Right atrium auricular region (tissue), 2 donors: ENCODE measurements at regions not wholly inside any gene's neighbourhood (a gene's known extent, or its start where the extent isn't known, plus 50 kb on each side); places are given as distances from the start of the nearest gene placed in this dataset.

Experiments used
- DNase-seq: peaks from one replicate; pipeline ENCODE4 v3.0.0-alpha.2; 2019; ENCODE audit warnings: low spot score
- H3K27ac ChIP-seq, 2 donors: fragments of 200-600 bp; sonication (generic); 1 replicate in 1 of 2; 2 replicates in 1 of 2; pipeline ENCODE4 v1.5.1; 2016 to 2019
- H3K27me3 ChIP-seq, 2 donors: fragments of 200-600 bp; sonication (generic); one replicate each; pipeline versions ENCODE4 v1.5.1 to v1.6.0; 2017 to 2019
- H3K36me3 ChIP-seq: fragments of 200-600 bp; sonication (generic); one replicate; pipeline ENCODE4 v1.5.1; 2016
- H3K4me1 ChIP-seq, 2 donors: fragments of 200-600 bp; sonication (generic); one replicate each; pipeline versions ENCODE4 v1.5.1 to v1.6.0; 2017 to 2019
- H3K4me3 ChIP-seq, 2 donors: fragments of 200-600 bp; sonication (generic); 1 replicate in 1 of 2; 2 replicates in 1 of 2; pipeline ENCODE4 v1.5.1; 2017 to 2019; ENCODE audit warnings: mild to moderate bottlenecking in 1 of 2, moderate library complexity in 1 of 2
- H3K9me3 ChIP-seq, 2 donors: fragments of 200-600 bp; sonication (generic); one replicate each; pipeline ENCODE4 v1.5.1; 2019
- TF ChIP-seq, protein P1 (sequence below), 2 donors: fragments of 200-600 bp; sonication (generic); IDR thresholded peaks; one replicate each; pipeline ENCODE4 v1.5.1; 2019; ENCODE audit warnings: antibody characterized with exemption in 2 of 2

DNA sequence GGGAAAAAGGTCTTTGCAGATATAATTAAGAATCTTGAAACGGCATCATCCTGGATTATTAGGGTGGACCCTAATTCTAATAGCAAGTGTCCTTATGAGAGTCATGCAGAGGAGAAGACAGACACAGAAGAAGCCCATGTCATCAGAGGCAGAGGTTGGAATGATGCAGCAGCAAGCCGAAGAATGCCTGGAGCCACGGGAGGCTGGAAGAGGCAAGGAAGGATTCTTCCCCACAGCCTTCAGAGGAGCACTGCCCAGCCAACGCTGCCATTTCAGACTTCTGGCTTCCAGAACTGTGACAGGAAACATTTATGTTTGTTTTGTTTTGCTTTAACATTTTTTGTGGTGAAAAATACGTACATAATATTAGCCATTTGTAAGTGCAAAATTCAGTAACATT is 72.3 kb downstream of the MCFD2 start:
- no peak overlapping the region for H3K27ac ChIP-seq
- H3K27me3 ChIP-seq, result no peaks in the 10 kb centered on the region
- TF ChIP-seq, protein P1, sequence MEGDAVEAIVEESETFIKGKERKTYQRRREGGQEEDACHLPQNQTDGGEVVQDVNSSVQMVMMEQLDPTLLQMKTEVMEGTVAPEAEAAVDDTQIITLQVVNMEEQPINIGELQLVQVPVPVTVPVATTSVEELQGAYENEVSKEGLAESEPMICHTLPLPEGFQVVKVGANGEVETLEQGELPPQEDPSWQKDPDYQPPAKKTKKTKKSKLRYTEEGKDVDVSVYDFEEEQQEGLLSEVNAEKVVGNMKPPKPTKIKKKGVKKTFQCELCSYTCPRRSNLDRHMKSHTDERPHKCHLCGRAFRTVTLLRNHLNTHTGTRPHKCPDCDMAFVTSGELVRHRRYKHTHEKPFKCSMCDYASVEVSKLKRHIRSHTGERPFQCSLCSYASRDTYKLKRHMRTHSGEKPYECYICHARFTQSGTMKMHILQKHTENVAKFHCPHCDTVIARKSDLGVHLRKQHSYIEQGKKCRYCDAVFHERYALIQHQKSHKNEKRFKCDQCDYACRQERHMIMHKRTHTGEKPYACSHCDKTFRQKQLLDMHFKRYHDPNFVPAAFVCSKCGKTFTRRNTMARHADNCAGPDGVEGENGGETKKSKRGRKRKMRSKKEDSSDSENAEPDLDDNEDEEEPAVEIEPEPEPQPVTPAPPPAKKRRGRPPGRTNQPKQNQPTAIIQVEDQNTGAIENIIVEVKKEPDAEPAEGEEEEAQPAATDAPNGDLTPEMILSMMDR (IDR thresholded peaks at IDR 0.05), result no peak
- no peaks in the 10 kb centered on the region for H3K9me3 ChIP-seq
- no peak for DNase-seq
- no peak overlapping the region for H3K4me3 ChIP-seq
- peaks cover 0 to 34% of the 10 kb centered on the region in 2 donors for H3K4me1 ChIP-seq
- H3K36me3 ChIP-seq, result no peaks in the 10 kb centered on the region

DNA sequence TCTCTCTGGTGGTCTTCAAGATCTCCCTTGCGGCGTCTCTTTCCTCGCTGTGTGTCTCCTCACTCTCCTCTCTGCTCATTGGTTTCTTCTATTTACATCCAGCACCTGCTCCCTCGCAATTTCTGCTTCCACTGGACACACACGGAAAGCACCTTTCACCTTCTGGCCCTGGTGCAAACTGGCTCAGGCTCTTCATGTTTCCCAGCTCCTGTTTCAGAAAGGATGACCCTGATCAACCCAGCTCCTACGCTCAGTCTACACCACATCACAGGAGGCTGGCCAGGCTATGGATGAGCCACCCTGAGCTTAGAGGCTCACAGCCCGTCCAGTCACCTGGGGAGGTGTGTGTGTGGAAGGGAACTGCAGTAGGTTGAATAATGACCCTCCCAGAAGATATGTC is 72.7 kb downstream of the MCFD2 start:
- Histone ChIP-seq H3K36me3 (no peaks in the 10 kb centered on the region), H3K9me3 (no peaks in the 10 kb centered on the region), H3K4me3 (no peak overlapping the region), H3K27me3 (no peaks in the 10 kb centered on the region), H3K4me1 (peaks cover 0 to 30% of the 10 kb centered on the region in 2 donors), H3K27ac (no peak overlapping the region)
- TF ChIP-seq, protein P1 (IDR thresholded peaks at IDR 0.05), result no peak
- DNase-seq, result no peak

DNA sequence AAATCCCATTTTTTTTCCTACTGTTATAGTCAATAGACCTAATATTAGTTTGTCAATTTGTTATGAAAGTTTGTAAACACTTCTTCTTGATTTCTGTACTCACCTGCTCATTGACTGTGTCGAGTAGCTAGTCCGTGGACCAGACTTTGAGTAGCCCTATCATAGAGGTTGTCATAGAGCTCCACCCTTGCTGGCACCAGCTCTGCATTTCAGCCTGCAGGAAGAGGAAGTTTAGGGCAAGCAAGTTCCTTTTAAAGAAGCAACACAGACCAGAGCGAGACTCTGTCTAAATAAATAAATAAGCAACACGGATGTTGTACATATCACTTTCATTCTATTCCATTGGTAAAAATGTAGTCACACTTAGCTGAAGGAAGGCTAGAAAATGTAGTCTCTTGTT is 74.0 kb downstream of the MCFD2 start:
- no peaks in the 10 kb centered on the region for H3K9me3 ChIP-seq
- DNase-seq, result no peak
- TF ChIP-seq, protein P1 (IDR thresholded peaks at IDR 0.05), result no peak
- H3K4me3 ChIP-seq, result no peak overlapping the region
- H3K27ac ChIP-seq, result no peak overlapping the region
- H3K27me3 ChIP-seq, result no peaks in the 10 kb centered on the region
- H3K4me1 ChIP-seq, result peaks cover 0 to 20% of the 10 kb centered on the region in 2 donors
- H3K36me3 ChIP-seq, result no peaks in the 10 kb centered on the region

DNA sequence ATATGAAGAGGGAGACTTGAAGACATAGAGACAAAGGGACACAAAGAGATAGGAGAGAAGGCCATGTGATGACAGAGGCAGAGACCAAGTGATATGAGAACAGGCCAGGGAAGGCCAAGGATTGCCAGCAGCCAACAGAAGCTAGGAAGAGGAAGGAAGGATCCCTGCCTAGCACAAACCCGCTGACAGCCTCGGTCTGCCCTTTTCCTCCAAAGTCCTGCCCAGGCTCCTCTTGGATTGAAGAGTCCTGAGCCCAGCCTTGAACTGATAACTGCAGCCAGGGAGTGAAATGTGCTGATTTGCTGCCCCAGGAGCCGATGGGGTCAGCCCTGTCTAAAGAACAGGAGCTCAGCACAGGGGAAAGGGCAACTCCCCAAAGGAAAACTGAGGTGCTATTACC is 76.6 kb downstream of the MCFD2 start:
- Histone ChIP-seq H3K36me3 (no peaks in the 10 kb centered on the region), H3K9me3 (no peaks in the 10 kb centered on the region), H3K4me1 (peaks cover 0 to 11% of the 10 kb centered on the region in 2 donors), H3K27ac (no peak overlapping the region), H3K27me3 (no peaks in the 10 kb centered on the region), H3K4me3 (no peak overlapping the region)
- TF ChIP-seq, protein P1 (IDR thresholded peaks at IDR 0.05), result no peak
- DNase-seq, result no peak

DNA sequence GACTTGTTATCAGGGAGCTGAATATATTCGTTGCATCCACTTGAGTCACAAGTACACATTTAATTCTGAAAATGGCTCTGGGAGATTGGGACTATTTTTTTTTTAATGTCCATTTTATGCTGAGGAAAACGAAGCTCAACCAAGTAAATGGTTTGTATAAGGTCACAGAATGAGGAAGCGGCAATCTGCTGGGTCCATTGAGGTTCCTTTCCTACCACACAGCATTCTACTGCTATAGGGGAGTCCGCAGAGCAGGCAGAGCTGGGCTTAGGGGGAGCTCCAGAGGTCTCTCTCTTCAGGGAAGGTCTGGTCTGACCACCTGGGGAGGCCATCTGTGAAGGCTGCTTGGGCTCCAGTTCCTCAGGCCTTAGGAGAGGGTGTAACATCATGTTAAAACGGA is 77.9 kb downstream of the MCFD2 start:
- DNase-seq, result no peak
- Histone ChIP-seq H3K27me3 (no peaks in the 10 kb centered on the region), H3K36me3 (no peaks in the 10 kb centered on the region), H3K9me3 (no peaks in the 10 kb centered on the region), H3K27ac (no peak overlapping the region), H3K4me1 (peaks cover 0 to 11% of the 10 kb centered on the region in 2 donors), H3K4me3 (no peak overlapping the region)
- TF ChIP-seq, protein P1 (IDR thresholded peaks at IDR 0.05), result no peak

DNA sequence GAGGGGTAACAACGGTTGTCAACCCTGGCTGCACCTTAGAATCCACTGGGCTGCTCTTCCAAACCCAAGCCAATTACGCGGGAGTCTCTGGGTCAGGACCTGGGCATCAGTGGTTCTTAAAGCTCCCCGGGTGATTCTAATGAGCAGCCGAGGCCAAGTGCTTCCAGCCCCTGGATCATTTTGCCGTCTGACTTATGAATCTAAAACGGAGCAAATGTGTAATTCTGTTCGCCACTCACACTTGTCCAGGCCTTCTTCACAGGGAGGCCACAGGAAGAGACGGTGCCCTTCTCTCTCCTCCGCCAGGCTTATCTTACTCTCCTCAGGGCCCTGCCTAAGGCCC is 78.5 kb downstream of the MCFD2 start:
- no peak overlapping the region for H3K4me3 ChIP-seq
- no peak overlapping the region for H3K27ac ChIP-seq
- no peaks in the 10 kb centered on the region for H3K27me3 ChIP-seq
- DNase-seq, result no peak
- TF ChIP-seq, protein P1 (IDR thresholded peaks at IDR 0.05), result no peak
- peaks cover 0 to 11% of the 10 kb centered on the region in 2 donors for H3K4me1 ChIP-seq
- H3K36me3 ChIP-seq, result no peaks in the 10 kb centered on the region
- H3K9me3 ChIP-seq, result no peaks in the 10 kb centered on the region
